HG03354 (cell line): ENCODE measurements at regions not wholly inside any gene's neighbourhood (a gene's known extent, or its start where the extent isn't known, plus 50 kb on each side); places are given as distances from the start of the nearest gene placed in this dataset.

Experiments
- ATAC-seq: cut with Tn5 transposase; IDR thresholded peaks from one replicate; pipeline ENCODE4 v1.9.1; 2021; ENCODE audit warnings: mild to moderate bottlenecking; ENCODE audit not compliant: unreplicated experiment, poor library complexity, severe bottlenecking

- no peak for ATAC-seq
These were observed 531.3 kb upstream of the FZD8 start for GRCh38 chr10:36173364-36173763.

GRCh38 chr10:36171953-36172940 is 530.2 kb upstream of the FZD8 start:
- no peak for ATAC-seq

GRCh38 chr10:36171556-36171952 is 529.5 kb upstream of the FZD8 start:
- ATAC-seq, result no peak

- no peak for ATAC-seq
These were observed 528.9 kb upstream of the FZD8 start for GRCh38 chr10:36170943-36171501.

- ATAC-seq, result no peak
These were observed 528.1 kb upstream of the FZD8 start for GRCh38 chr10:36170142-36170719.

- ATAC-seq, result no peak
These were observed 526.7 kb upstream of the FZD8 start for GRCh38 chr10:36168777-36169176.

GRCh38 chr10:36164556-36165504 is 522.7 kb upstream of the FZD8 start:
- no peak for ATAC-seq

- no peak for ATAC-seq
These were observed 521.7 kb upstream of the FZD8 start for GRCh38 chr10:36163827-36164226.

GRCh38 chr10:36157486-36157885 is 515.4 kb upstream of the FZD8 start:
- no peak for ATAC-seq

GRCh38 chr10:36148207-36148606 is 506.1 kb upstream of the FZD8 start:
- no peak for ATAC-seq

GRCh38 chr10:36147529-36147928 is 505.4 kb upstream of the FZD8 start:
- no peak for ATAC-seq

- no peak for ATAC-seq
These were observed 499.9 kb upstream of the FZD8 start for GRCh38 chr10:36141856-36142560.

- no peak for ATAC-seq
These were observed 487.0 kb upstream of the FZD8 start for GRCh38 chr10:36129051-36129450.

- ATAC-seq, result no peak
These were observed 484.0 kb upstream of the FZD8 start for GRCh38 chr10:36126076-36126475.

- ATAC-seq, result no peak
These were observed 477.4 kb upstream of the FZD8 start for GRCh38 chr10:36119455-36119854.

- no peak for ATAC-seq
These were observed 476.2 kb upstream of the FZD8 start for GRCh38 chr10:36118314-36118713.

GRCh38 chr10:36117890-36118289 is 475.8 kb upstream of the FZD8 start:
- no peak for ATAC-seq

- no peak for ATAC-seq
These were observed 475.1 kb upstream of the FZD8 start for GRCh38 chr10:36117231-36117630.

GRCh38 chr10:36116731-36117130 is 474.6 kb upstream of the FZD8 start:
- no peak for ATAC-seq
